CD4-positive, alpha-beta T cell treated with Interferon gamma for 1 hour (primary cell): ENCODE measurements at regions not wholly inside any gene's neighbourhood (a gene's known extent, or its start where the extent isn't known, plus 50 kb on each side); places are given as distances from the start of the nearest gene placed in this dataset.
"Not testable (repeated sequence)": the region's sequence is repeated elsewhere in the genome, so short reads cannot be mapped to it uniquely, and the experiment has no call there.

Source experiments
- DNase-seq: peaks from one replicate; pipeline ENCODE4 v3.0.0-alpha.2; 2020

GRCh38 chr5:60546207-60546606, 153.8 kb downstream of the DEPDC1B start:
- DNase-seq: no peak

- no peak for DNase-seq
Measured at GRCh38 chr5:60545551-60545950, 154.4 kb downstream of the DEPDC1B start.

- DNase-seq: no peak
Measured at GRCh38 chr5:60544142-60544541, 155.8 kb downstream of the DEPDC1B start.

GRCh38 chr5:60541980-60542379, 158.0 kb downstream of the DEPDC1B start:
- DNase-seq: no peak

GRCh38 chr5:60540856-60541805, 158.8 kb downstream of the DEPDC1B start:
- peak; percentile 70 for DNase-seq

- DNase-seq: no peak
Measured at GRCh38 chr5:60538955-60539866, 160.8 kb downstream of the DEPDC1B start.

GRCh38 chr5:60538426-60538825, 161.5 kb downstream of the DEPDC1B start:
- no peak for DNase-seq

- DNase-seq: no peak
Measured at GRCh38 chr5:60535951-60536350, 164.0 kb downstream of the DEPDC1B start.

GRCh38 chr5:60535198-60535597, 164.8 kb downstream of the DEPDC1B start:
- DNase-seq: no peak

- no peak for DNase-seq
Measured at GRCh38 chr5:60533789-60534188, 166.2 kb downstream of the DEPDC1B start.

GRCh38 chr5:60532796-60533195, 167.2 kb downstream of the DEPDC1B start:
- DNase-seq: not testable (repeated sequence)

GRCh38 chr5:60530144-60530848, 169.7 kb downstream of the DEPDC1B start:
- DNase-seq: not testable (repeated sequence)

- DNase-seq: no peak
Measured at GRCh38 chr5:60529001-60529400, 171.0 kb downstream of the DEPDC1B start.

- no peak for DNase-seq
Measured at GRCh38 chr5:60527072-60527471, 172.9 kb downstream of the DEPDC1B start.

GRCh38 chr5:60526336-60526875, 173.6 kb downstream of the DEPDC1B start:
- no peak for DNase-seq

GRCh38 chr5:60522292-60522905, 177.6 kb downstream of the DEPDC1B start:
- DNase-seq: no peak

- DNase-seq: no peak
Measured at GRCh38 chr5:60521376-60522291, 178.3 kb downstream of the DEPDC1B start.

GRCh38 chr5:60520451-60521227, 179.3 kb downstream of the DEPDC1B start:
- DNase-seq: no peak

GRCh38 chr5:60519372-60519771, 180.6 kb downstream of the DEPDC1B start:
- DNase-seq: no peak

GRCh38 chr5:60517850-60518249, 182.1 kb downstream of the DEPDC1B start:
- DNase-seq: no peak
